B cell (primary cell): ENCODE measurements at regions not wholly inside any gene's neighbourhood (a gene's known extent, or its start where the extent isn't known, plus 50 kb on each side); places are given as distances from the start of the nearest gene placed in this dataset.

Source experiments
- ATAC-seq: fragments of 200-7000 bp; cut with Tn5 transposase; one replicate; pipeline ENCODE4 v1.10.0; 2021; ENCODE audit warnings: low read depth, mild to moderate bottlenecking, moderate number of reproducible peaks, moderate library complexity
- CTCF ChIA-PET: fragments of 350-600 bp; sonication (Branson Sonifier 250); formaldehyde crosslinking; loops from one replicate; lab custom pipeline; 2021; ENCODE audit warnings: antibody characterized with exemption, inconsistent platforms; lab: Charles Lee
- POLR2A ChIA-PET: fragments of 350-600 bp; sonication (Branson Sonifier 250); formaldehyde crosslinking; loops from one replicate; lab custom pipeline; 2021; ENCODE audit warnings: antibody characterized with exemption; lab: Charles Lee
- DNase-seq: peaks from one replicate; pipeline ENCODE4 v3.0.0; 2013
- H2AFZ ChIP-seq: 2 replicates; pipeline ENCODE4 v1.6.1; 2012; ENCODE audit warnings: mild to moderate bottlenecking, low read depth, low read length; ENCODE audit not compliant: insufficient read depth, poor library complexity, severe bottlenecking
- H3K27ac ChIP-seq, 2 donors: 1 replicate in 1 of 2; 2 replicates in 1 of 2; pipeline ENCODE4 v1.5.1; 2012 to 2013; ENCODE audit warnings: low read length in 2 of 2, mild to moderate bottlenecking in 2 of 2, moderate library complexity in 1 of 2
- H3K27me3 ChIP-seq, 4 experiments: fragments of 200-600 bp in 1 of 4; sonication (generic) in 1 of 4; replicated peaks in 1 of 4; 1 replicate in 2 of 4; 2 replicates in 2 of 4; pipeline versions ENCODE4 v1.6.1 to v1.7.0; 2013 to 2016; ENCODE audit warnings: low read length in 3 of 4, mild to moderate bottlenecking in 2 of 4, mixed read lengths in 1 of 4, moderate library complexity in 1 of 4; ENCODE audit not compliant: insufficient read depth in 4 of 4, control insufficient read depth in 3 of 4; ENCODE audit errors: control extremely low read depth in 1 of 4
- H3K36me3 ChIP-seq, 2 experiments: replicated peaks in 1 of 2; 1 replicate in 1 of 2; 2 replicates in 1 of 2; pipeline versions ENCODE4 v1.6.1 to v1.7.1; 2013; ENCODE audit warnings: low read length in 1 of 2; ENCODE audit not compliant: insufficient read depth in 2 of 2, control insufficient read depth in 1 of 2; ENCODE audit errors: control extremely low read depth in 1 of 2, extremely low read depth in 1 of 2
- H3K4me1 ChIP-seq, 2 donors: fragments of 200-600 bp in 1 of 2; sonication (generic) in 1 of 2; 1 replicate in 1 of 2; 2 replicates in 1 of 2; pipeline versions ENCODE4 v1.5.1 to v1.6.1; 2013 to 2017; ENCODE audit warnings: low read length in 2 of 2; ENCODE audit not compliant: control insufficient read depth in 2 of 2, insufficient read depth in 2 of 2
- H3K4me2 ChIP-seq: replicated peaks from 2 replicates; pipeline ENCODE3; 2012; ENCODE audit warnings: mild to moderate bottlenecking, low read depth, low read length; ENCODE audit not compliant: poor library complexity, severe bottlenecking
- H3K4me3 ChIP-seq, 5 experiments: fragments of 200-600 bp in 1 of 5; sonication (generic) in 1 of 5; 1 replicate in 3 of 5; 2 replicates in 2 of 5; pipeline versions ENCODE4 v1.5.1 to v1.7.0; 2011 to 2016; ENCODE audit warnings: low read length in 4 of 5, mild to moderate bottlenecking in 4 of 5, low read depth in 2 of 5, control low read depth in 1 of 5, moderate library complexity in 1 of 5; ENCODE audit not compliant: insufficient read depth in 1 of 5; ENCODE audit errors: control extremely low read depth in 1 of 5, extremely low read depth in 1 of 5
- H3K79me2 ChIP-seq: fragments of 200-600 bp; sonication (generic); one replicate; pipeline ENCODE4 v1.6.0; 2016; ENCODE audit warnings: low read length; ENCODE audit not compliant: control insufficient read depth, insufficient read depth
- H3K9ac ChIP-seq: fragments of 200-600 bp; sonication (generic); 2 replicates; pipeline ENCODE4 v1.6.1; 2017; ENCODE audit warnings: mild to moderate bottlenecking, low read length, moderate library complexity
- H3K9me3 ChIP-seq, 3 donors: one replicate each; pipeline versions ENCODE4 v1.6.1 to v1.7.1; 2013; ENCODE audit warnings: low read length in 2 of 3; ENCODE audit not compliant: control insufficient read depth in 2 of 3, insufficient read depth in 1 of 3; ENCODE audit errors: control extremely low read depth in 1 of 3
- H4K20me1 ChIP-seq: 2 replicates; pipeline ENCODE4 v1.6.0; 2012; ENCODE audit warnings: mild to moderate bottlenecking, low read length; ENCODE audit not compliant: insufficient read depth, control insufficient read depth, poor library complexity, severe bottlenecking
- H3K27ac Mint-ChIP-seq: one replicate; pipeline ENCODE4 v1.8.0; 2021; ENCODE audit warnings: mixed read lengths
- H3K27me3 Mint-ChIP-seq: one replicate; pipeline ENCODE4 v1.8.0; 2021; ENCODE audit warnings: mixed read lengths
- H3K4me1 Mint-ChIP-seq: one replicate; pipeline ENCODE4 v1.8.0; 2021; ENCODE audit warnings: mixed read lengths
- H3K4me3 Mint-ChIP-seq: one replicate; pipeline ENCODE4 v1.8.0; 2021; ENCODE audit warnings: mixed read lengths
- H3K9me3 Mint-ChIP-seq: one replicate; pipeline ENCODE4 v1.8.0; 2022; ENCODE audit warnings: mixed read lengths; ENCODE audit not compliant: insufficient read depth
- EZH2 ChIP-seq: IDR thresholded peaks from 2 replicates; pipeline ENCODE4 v1.6.1; 2012; ENCODE audit warnings: borderline replicate concordance, low read depth, mild to moderate bottlenecking, moderate library complexity, low read length; ENCODE audit not compliant: insufficient read depth, poor library complexity, severe bottlenecking
- WGBS: methylation state at CpG from one replicate; pipeline ENCODE4 v1.1.5; 2013; ENCODE audit warnings: missing lambda C conversion rate; ENCODE audit not compliant: insufficient coverage; 5-methylcytosine and 5-hydroxymethylcytosine counted together
- intact Hi-C: fragments of 100-400 bp; cut with micrococcal nuclease; formaldehyde crosslinking; loops from one replicate; pipeline ENCODE4 v1.10.0; 2022
- TF ChIP-seq, protein P1 (sequence below): fragments of 200-600 bp; IDR thresholded peaks from one replicate; pipeline ENCODE4 v1.8.0; 2022; ENCODE audit warnings: antibody characterized with exemption, mild to moderate bottlenecking

DNA sequence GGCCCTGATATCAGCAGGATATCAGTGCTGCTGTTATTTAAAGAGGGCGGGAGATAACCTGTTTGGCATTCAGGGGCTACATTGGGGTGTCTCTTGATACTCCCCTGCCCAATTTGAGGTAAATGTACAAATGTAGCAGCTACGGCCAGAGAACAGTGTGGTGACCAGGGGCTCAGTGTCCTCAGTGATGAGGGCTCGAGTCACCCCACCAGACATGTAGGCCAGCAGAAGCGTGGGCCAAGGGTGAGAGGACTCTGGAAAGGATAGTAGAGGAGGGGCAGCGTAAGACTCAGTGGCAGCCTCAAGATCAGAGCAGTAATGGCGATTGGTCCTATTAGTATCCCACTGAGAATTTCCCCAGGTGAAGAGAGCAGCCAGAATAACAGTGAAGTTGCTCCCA lies 108.4 kb downstream of the XCL2 start:
- no peak for TF ChIP-seq EZH2
- TF ChIP-seq, protein P1, sequence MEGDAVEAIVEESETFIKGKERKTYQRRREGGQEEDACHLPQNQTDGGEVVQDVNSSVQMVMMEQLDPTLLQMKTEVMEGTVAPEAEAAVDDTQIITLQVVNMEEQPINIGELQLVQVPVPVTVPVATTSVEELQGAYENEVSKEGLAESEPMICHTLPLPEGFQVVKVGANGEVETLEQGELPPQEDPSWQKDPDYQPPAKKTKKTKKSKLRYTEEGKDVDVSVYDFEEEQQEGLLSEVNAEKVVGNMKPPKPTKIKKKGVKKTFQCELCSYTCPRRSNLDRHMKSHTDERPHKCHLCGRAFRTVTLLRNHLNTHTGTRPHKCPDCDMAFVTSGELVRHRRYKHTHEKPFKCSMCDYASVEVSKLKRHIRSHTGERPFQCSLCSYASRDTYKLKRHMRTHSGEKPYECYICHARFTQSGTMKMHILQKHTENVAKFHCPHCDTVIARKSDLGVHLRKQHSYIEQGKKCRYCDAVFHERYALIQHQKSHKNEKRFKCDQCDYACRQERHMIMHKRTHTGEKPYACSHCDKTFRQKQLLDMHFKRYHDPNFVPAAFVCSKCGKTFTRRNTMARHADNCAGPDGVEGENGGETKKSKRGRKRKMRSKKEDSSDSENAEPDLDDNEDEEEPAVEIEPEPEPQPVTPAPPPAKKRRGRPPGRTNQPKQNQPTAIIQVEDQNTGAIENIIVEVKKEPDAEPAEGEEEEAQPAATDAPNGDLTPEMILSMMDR, result no peak
- no peaks in the 10 kb centered on the region for H3K27me3 ChIP-seq
- DNase-seq (no peak), ATAC-seq (no peak)
- H4K20me1 ChIP-seq, result no peaks in the 10 kb centered on the region
- no peaks in the 10 kb centered on the region for H3K9me3 Mint-ChIP-seq
- H3K79me2 ChIP-seq, result no peaks in the 10 kb centered on the region
- H3K4me2 ChIP-seq, result no peak overlapping the region
- intact Hi-C loops, result no loop called here
- ChIA-PET CTCF (no interaction called here), POLR2A (no interaction called here)
- H3K36me3 ChIP-seq, result no peaks in the 10 kb centered on the region
- H3K4me1 Mint-ChIP-seq, result peaks cover 8% of the 10 kb centered on the region
- WGBS, result 93% methylated on average over 6 of the region's 6 CpGs
- no peak overlapping the region for H2AFZ ChIP-seq
- H3K4me1 ChIP-seq, result peaks cover 0 to 2% of the 10 kb centered on the region in 2 donors
- peaks cover 46% of the 10 kb centered on the region for H3K27me3 Mint-ChIP-seq
- H3K27ac ChIP-seq, result no peak overlapping the region
- no peak overlapping the region for H3K9ac ChIP-seq
- no peak overlapping the region for H3K27ac Mint-ChIP-seq
- H3K4me3 Mint-ChIP-seq, result no peak overlapping the region
- H3K4me3 ChIP-seq, result no peak overlapping the region
- no peaks in the 10 kb centered on the region for H3K9me3 ChIP-seq

DNA sequence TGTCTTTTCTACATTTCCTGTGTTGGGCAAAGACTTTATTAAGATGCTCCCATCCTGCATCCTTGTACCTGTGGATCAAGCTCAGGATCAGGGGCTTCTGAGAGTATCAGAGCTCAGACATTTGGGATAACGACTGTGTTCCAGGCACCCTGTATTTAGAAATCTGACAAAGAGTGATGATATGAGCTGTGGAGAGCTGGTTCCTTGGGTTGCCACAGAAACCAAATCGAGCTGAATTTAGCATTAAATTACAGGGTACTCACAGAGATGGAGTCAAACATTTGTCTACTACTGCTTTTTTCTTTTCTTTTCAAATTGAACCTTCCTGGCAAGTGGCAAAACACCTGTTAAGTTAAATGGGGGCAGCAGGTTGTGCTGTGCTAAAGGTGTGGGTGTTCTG lies 110.6 kb downstream of the XCL2 start:
- intact Hi-C loops, result no loop called here
- Histone ChIP-seq H3K4me2 (no peak overlapping the region), H3K27ac (no peak overlapping the region), H4K20me1 (no peaks in the 10 kb centered on the region), H3K79me2 (no peaks in the 10 kb centered on the region), H3K9me3 (no peaks in the 10 kb centered on the region), H3K4me3 (no peak overlapping the region), H3K9ac (no peak overlapping the region), H3K36me3 (no peaks in the 10 kb centered on the region), H3K4me1 (no peaks in the 10 kb centered on the region), H3K27me3 (no peaks in the 10 kb centered on the region), H2AFZ (no peak overlapping the region)
- no CpG with 5 or more reads among the region's 2 CpGs for WGBS
- no peak for ATAC-seq
- Mint-ChIP-seq H3K27ac (no peak overlapping the region), H3K4me1 (no peaks in the 10 kb centered on the region), H3K27me3 (peaks cover 30% of the 10 kb centered on the region), H3K4me3 (no peak overlapping the region), H3K9me3 (no peaks in the 10 kb centered on the region)
- ChIA-PET POLR2A (no interaction called here), CTCF (no interaction called here)
- DNase-seq, result no peak
- TF ChIP-seq, protein P1, result no peak
- TF ChIP-seq EZH2, result no peak
